ENCODE measurements at regions not wholly inside any gene's neighbourhood (a gene's known extent, or its start where the extent isn't known, plus 50 kb on each side); places are given as distances from the start of the nearest gene placed in this dataset.
A peak's percentile ranks its signal among the peaks of the same experiment; 100 is the strongest.

GRCh38 chr16:74232806-74233465 lies 63.7 kb upstream of the PSMD7 start:
- Histone ChIP-seq H3K27ac (ENCODE audit: low read depth, low read length) (no peak overlapping the region), H3K9ac (ENCODE audit: low read depth, low read length) (no peak overlapping the region), H3K27me3 (ENCODE audit: insufficient read depth, low read length) (no peaks in the 10 kb centered on the region), H3K4me1 (ENCODE audit: insufficient read depth, low read length) (no peaks in the 10 kb centered on the region), H3K9me3 (ENCODE audit: insufficient read depth, low read depth, low read length) (no peaks in the 10 kb centered on the region), H3K36me3 (ENCODE audit: insufficient read depth, low read length) (no peaks in the 10 kb centered on the region), H3K4me3 (ENCODE audit: low read length) (no peak overlapping the region)
- 97% methylated on average over 2 of the region's 2 CpGs for WGBS

GRCh38 chr16:74230126-74230525 lies 66.5 kb upstream of the PSMD7 start:
- H3K27ac ChIP-seq (ENCODE audit: low read depth, low read length): no peak overlapping the region
- no peak overlapping the region for H3K9ac ChIP-seq (ENCODE audit: low read depth, low read length)
- H3K4me3 ChIP-seq (ENCODE audit: low read length): no peak overlapping the region
- no peaks in the 10 kb centered on the region for H3K9me3 ChIP-seq (ENCODE audit: insufficient read depth, low read depth, low read length)
- 88% methylated on average over 6 of the region's 6 CpGs for WGBS
- H3K36me3 ChIP-seq (ENCODE audit: insufficient read depth, low read length): no peaks in the 10 kb centered on the region
- no peaks in the 10 kb centered on the region for H3K27me3 ChIP-seq (ENCODE audit: insufficient read depth, low read length)
- peaks cover 7% of the 10 kb centered on the region for H3K4me1 ChIP-seq (ENCODE audit: insufficient read depth, low read length)

- Histone ChIP-seq H3K4me1 (ENCODE audit: insufficient read depth, low read length) (peaks cover 7% of the 10 kb centered on the region), H3K27me3 (ENCODE audit: insufficient read depth, low read length) (no peaks in the 10 kb centered on the region), H3K9ac (ENCODE audit: low read depth, low read length) (no peak overlapping the region), H3K27ac (ENCODE audit: low read depth, low read length) (no peak overlapping the region), H3K4me3 (ENCODE audit: low read length) (peak overlapping the region; percentile 29), H3K9me3 (ENCODE audit: insufficient read depth, low read depth, low read length) (no peaks in the 10 kb centered on the region), H3K36me3 (ENCODE audit: insufficient read depth, low read length) (no peaks in the 10 kb centered on the region)
- 43% methylated on average over 3 of the region's 6 CpGs for WGBS
These were observed 70.2 kb upstream of the PSMD7 start for GRCh38 chr16:74226338-74226954.

GRCh38 chr16:74224828-74225612 lies 71.6 kb upstream of the PSMD7 start:
- peaks cover 7% of the 10 kb centered on the region for H3K4me1 ChIP-seq (ENCODE audit: insufficient read depth, low read length)
- WGBS: 89% methylated on average over 8 of the region's 10 CpGs
- H3K36me3 ChIP-seq (ENCODE audit: insufficient read depth, low read length): no peaks in the 10 kb centered on the region
- H3K9ac ChIP-seq (ENCODE audit: low read depth, low read length): no peak overlapping the region
- H3K4me3 ChIP-seq (ENCODE audit: low read length): no peak overlapping the region
- no peaks in the 10 kb centered on the region for H3K27me3 ChIP-seq (ENCODE audit: insufficient read depth, low read length)
- H3K9me3 ChIP-seq (ENCODE audit: insufficient read depth, low read depth, low read length): no peaks in the 10 kb centered on the region
- H3K27ac ChIP-seq (ENCODE audit: low read depth, low read length): no peak overlapping the region

- H3K9ac ChIP-seq (ENCODE audit: low read depth, low read length): no peak overlapping the region
- no peaks in the 10 kb centered on the region for H3K9me3 ChIP-seq (ENCODE audit: insufficient read depth, low read depth, low read length)
- H3K4me3 ChIP-seq (ENCODE audit: low read length): no peak overlapping the region
- no peak overlapping the region for H3K27ac ChIP-seq (ENCODE audit: low read depth, low read length)
- H3K36me3 ChIP-seq (ENCODE audit: insufficient read depth, low read length): no peaks in the 10 kb centered on the region
- H3K27me3 ChIP-seq (ENCODE audit: insufficient read depth, low read length): no peaks in the 10 kb centered on the region
- WGBS: 92% methylated on average over 3 of the region's 3 CpGs
- peaks cover 7% of the 10 kb centered on the region for H3K4me1 ChIP-seq (ENCODE audit: insufficient read depth, low read length)
These were observed 74.8 kb upstream of the PSMD7 start for GRCh38 chr16:74221828-74222227.

GRCh38 chr16:74219706-74220105 lies 76.9 kb upstream of the PSMD7 start:
- WGBS: 100% methylated on average over 1 of the region's 1 CpG
- Histone ChIP-seq H3K27ac (ENCODE audit: low read depth, low read length) (no peak overlapping the region), H3K27me3 (ENCODE audit: insufficient read depth, low read length) (no peaks in the 10 kb centered on the region), H3K4me1 (ENCODE audit: insufficient read depth, low read length) (no peaks in the 10 kb centered on the region), H3K4me3 (ENCODE audit: low read length) (no peak overlapping the region), H3K9me3 (ENCODE audit: insufficient read depth, low read depth, low read length) (no peaks in the 10 kb centered on the region), H3K9ac (ENCODE audit: low read depth, low read length) (no peak overlapping the region), H3K36me3 (ENCODE audit: insufficient read depth, low read length) (no peaks in the 10 kb centered on the region)

GRCh38 chr16:74218871-74219270 lies 77.7 kb upstream of the PSMD7 start:
- H3K9ac ChIP-seq (ENCODE audit: low read depth, low read length): no peak overlapping the region
- H3K36me3 ChIP-seq (ENCODE audit: insufficient read depth, low read length): no peaks in the 10 kb centered on the region
- H3K4me3 ChIP-seq (ENCODE audit: low read length): no peak overlapping the region
- no peak overlapping the region for H3K27ac ChIP-seq (ENCODE audit: low read depth, low read length)
- H3K4me1 ChIP-seq (ENCODE audit: insufficient read depth, low read length): no peaks in the 10 kb centered on the region
- no peaks in the 10 kb centered on the region for H3K9me3 ChIP-seq (ENCODE audit: insufficient read depth, low read depth, low read length)
- 95% methylated on average over 4 of the region's 7 CpGs for WGBS
- no peaks in the 10 kb centered on the region for H3K27me3 ChIP-seq (ENCODE audit: insufficient read depth, low read length)

- Histone ChIP-seq H3K4me3 (ENCODE audit: low read length) (no peak overlapping the region), H3K9ac (ENCODE audit: low read depth, low read length) (no peak overlapping the region), H3K27me3 (ENCODE audit: insufficient read depth, low read length) (no peaks in the 10 kb centered on the region), H3K9me3 (ENCODE audit: insufficient read depth, low read depth, low read length) (no peaks in the 10 kb centered on the region), H3K4me1 (ENCODE audit: insufficient read depth, low read length) (no peaks in the 10 kb centered on the region), H3K36me3 (ENCODE audit: insufficient read depth, low read length) (no peaks in the 10 kb centered on the region), H3K27ac (ENCODE audit: low read depth, low read length) (no peak overlapping the region)
- 96% methylated on average over 4 of the region's 4 CpGs for WGBS
These were observed 80.3 kb upstream of the PSMD7 start for GRCh38 chr16:74216319-74216718.

- no peaks in the 10 kb centered on the region for H3K9me3 ChIP-seq (ENCODE audit: insufficient read depth, low read depth, low read length)
- H3K4me1 ChIP-seq (ENCODE audit: insufficient read depth, low read length): no peaks in the 10 kb centered on the region
- no peak overlapping the region for H3K27ac ChIP-seq (ENCODE audit: low read depth, low read length)
- H3K27me3 ChIP-seq (ENCODE audit: insufficient read depth, low read length): no peaks in the 10 kb centered on the region
- H3K9ac ChIP-seq (ENCODE audit: low read depth, low read length): no peak overlapping the region
- 94% methylated on average over 6 of the region's 6 CpGs for WGBS
- H3K4me3 ChIP-seq (ENCODE audit: low read length): no peak overlapping the region
- no peaks in the 10 kb centered on the region for H3K36me3 ChIP-seq (ENCODE audit: insufficient read depth, low read length)
These were observed 81.4 kb upstream of the PSMD7 start for GRCh38 chr16:74215249-74215648.

- Histone ChIP-seq H3K4me1 (ENCODE audit: insufficient read depth, low read length) (no peaks in the 10 kb centered on the region), H3K27ac (ENCODE audit: low read depth, low read length) (no peak overlapping the region), H3K4me3 (ENCODE audit: low read length) (no peak overlapping the region), H3K27me3 (ENCODE audit: insufficient read depth, low read length) (no peaks in the 10 kb centered on the region), H3K9ac (ENCODE audit: low read depth, low read length) (no peak overlapping the region), H3K9me3 (ENCODE audit: insufficient read depth, low read depth, low read length) (no peaks in the 10 kb centered on the region), H3K36me3 (ENCODE audit: insufficient read depth, low read length) (no peaks in the 10 kb centered on the region)
- WGBS: 85% methylated on average over 3 of the region's 3 CpGs
These were observed 83.2 kb upstream of the PSMD7 start for GRCh38 chr16:74213372-74213771.

- no peaks in the 10 kb centered on the region for H3K4me1 ChIP-seq (ENCODE audit: insufficient read depth, low read length)
- WGBS: 100% methylated on average over 1 of the region's 1 CpG
- no peak overlapping the region for H3K27ac ChIP-seq (ENCODE audit: low read depth, low read length)
- H3K36me3 ChIP-seq (ENCODE audit: insufficient read depth, low read length): no peaks in the 10 kb centered on the region
- H3K4me3 ChIP-seq (ENCODE audit: low read length): no peak overlapping the region
- H3K9ac ChIP-seq (ENCODE audit: low read depth, low read length): no peak overlapping the region
- H3K9me3 ChIP-seq (ENCODE audit: insufficient read depth, low read depth, low read length): no peaks in the 10 kb centered on the region
- H3K27me3 ChIP-seq (ENCODE audit: insufficient read depth, low read length): no peaks in the 10 kb centered on the region
These were observed 86.4 kb upstream of the PSMD7 start for GRCh38 chr16:74210245-74210644.
